ENCODE measurements at regions not wholly inside any gene's neighbourhood (a gene's known extent, or its start where the extent isn't known, plus 50 kb on each side); places are given as distances from the start of the nearest gene placed in this dataset.

DNA sequence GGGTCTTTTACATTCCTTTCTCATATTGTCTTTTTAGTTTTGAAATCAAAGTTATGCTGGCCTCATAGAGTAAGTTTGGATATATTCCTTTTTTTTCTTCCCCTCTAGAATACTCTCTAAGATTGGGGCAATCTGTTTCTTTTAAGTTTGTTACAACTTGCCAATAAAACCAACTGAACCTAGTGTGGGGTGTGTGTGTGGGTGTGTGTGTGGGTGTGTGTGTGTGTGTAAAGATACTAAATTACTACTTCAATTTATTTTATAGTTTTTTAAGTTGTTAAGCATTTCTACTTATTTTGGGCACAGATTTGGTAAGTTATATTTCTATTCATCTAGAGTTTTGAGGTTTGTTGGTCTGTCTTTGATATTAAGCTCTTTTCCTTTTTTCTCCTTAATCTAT lies 198.2 kb upstream of the TMC3 start:
- no peak overlapping the region for H3K9ac ChIP-seq
- Mint-ChIP-seq H3K36me3 (no peaks in the 10 kb centered on the region), H3K27me3 (ENCODE audit: insufficient read depth, low read depth) (no peaks in the 10 kb centered on the region), H3K27ac (no peak overlapping the region), H3K4me3 (no peak overlapping the region), H3K9me3 (no peaks in the 10 kb centered on the region), H3K4me1 (peaks cover 6% of the 10 kb centered on the region)
- H3K79me2 ChIP-seq (ENCODE audit: low read depth): no peaks in the 10 kb centered on the region
- H4K20me1 ChIP-seq (ENCODE audit: low read depth): no peaks in the 10 kb centered on the region
- TF ChIP-seq, protein P1, sequence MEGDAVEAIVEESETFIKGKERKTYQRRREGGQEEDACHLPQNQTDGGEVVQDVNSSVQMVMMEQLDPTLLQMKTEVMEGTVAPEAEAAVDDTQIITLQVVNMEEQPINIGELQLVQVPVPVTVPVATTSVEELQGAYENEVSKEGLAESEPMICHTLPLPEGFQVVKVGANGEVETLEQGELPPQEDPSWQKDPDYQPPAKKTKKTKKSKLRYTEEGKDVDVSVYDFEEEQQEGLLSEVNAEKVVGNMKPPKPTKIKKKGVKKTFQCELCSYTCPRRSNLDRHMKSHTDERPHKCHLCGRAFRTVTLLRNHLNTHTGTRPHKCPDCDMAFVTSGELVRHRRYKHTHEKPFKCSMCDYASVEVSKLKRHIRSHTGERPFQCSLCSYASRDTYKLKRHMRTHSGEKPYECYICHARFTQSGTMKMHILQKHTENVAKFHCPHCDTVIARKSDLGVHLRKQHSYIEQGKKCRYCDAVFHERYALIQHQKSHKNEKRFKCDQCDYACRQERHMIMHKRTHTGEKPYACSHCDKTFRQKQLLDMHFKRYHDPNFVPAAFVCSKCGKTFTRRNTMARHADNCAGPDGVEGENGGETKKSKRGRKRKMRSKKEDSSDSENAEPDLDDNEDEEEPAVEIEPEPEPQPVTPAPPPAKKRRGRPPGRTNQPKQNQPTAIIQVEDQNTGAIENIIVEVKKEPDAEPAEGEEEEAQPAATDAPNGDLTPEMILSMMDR (IDR thresholded peaks at IDR 0.05): no peak
- no peak for TF ChIP-seq EZH2 (IDR thresholded peaks at IDR 0.05)
- no peak for TF ChIP-seq EZH2phosphoT487 (IDR thresholded peaks at IDR 0.05)
- no peaks in the 10 kb centered on the region for H3K27me3 ChIP-seq
- no peaks in the 10 kb centered on the region for H3K4me1 ChIP-seq
- H3K4me3 ChIP-seq: no peak overlapping the region
- no peak overlapping the region for H2AFZ ChIP-seq (replicated peaks)
- H3K9me3 ChIP-seq (ENCODE audit: low read depth): no peaks in the 10 kb centered on the region
- H3K27ac ChIP-seq: no peak overlapping the region
- H3K36me3 ChIP-seq: no peaks in the 10 kb centered on the region
- DNase-seq (ENCODE audit: low spot score): no peak
- H3K4me2 ChIP-seq: no peak overlapping the region
- H3F3A ChIP-seq (ENCODE audit: low read depth): no peaks in the 10 kb centered on the region

DNA sequence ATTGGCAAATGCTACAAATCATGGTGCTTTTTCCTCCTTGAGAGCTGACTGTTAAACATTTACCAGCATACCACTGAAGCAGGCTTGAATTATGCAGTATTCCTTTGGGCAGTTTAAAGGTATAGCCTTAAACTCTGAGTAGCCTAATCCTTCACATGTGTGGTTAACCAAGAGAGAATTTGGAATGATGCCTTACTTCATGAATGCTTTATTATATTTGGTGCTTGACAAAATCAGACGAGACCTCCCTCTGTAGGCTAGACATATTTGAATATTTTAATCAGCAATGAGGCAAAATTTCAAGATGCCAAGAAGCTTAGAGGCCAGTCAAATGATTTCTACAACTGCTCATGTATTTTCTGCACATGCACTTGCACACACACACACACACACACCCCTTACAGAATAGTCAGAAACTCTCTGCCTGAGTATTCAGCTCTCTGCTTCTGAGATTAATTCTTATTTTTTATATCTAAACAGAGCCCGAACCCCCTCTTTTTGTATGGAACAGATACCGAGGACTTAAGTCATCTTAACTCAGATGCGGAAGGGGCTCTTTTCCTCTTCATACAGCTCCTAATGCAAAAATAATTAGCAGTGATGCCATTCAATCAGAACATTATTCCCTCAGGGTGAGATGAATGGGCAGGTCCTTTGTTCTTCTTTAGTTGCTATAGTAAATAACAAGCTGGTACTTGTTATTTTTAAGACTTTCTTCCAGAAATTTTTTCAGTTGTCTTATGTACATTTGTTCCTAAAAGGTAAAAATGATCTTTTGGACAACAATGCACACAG lies 195.5 kb upstream of the TMC3 start:
- H3K27ac Mint-ChIP-seq: no peak overlapping the region
- H3K9me3 ChIP-seq (ENCODE audit: low read depth): no peaks in the 10 kb centered on the region
- no peak overlapping the region for H3K4me3 ChIP-seq
- TF ChIP-seq EZH2 (IDR thresholded peaks at IDR 0.05): no peak
- TF ChIP-seq, protein P1 (IDR thresholded peaks at IDR 0.05): no peak
- TF ChIP-seq EZH2phosphoT487 (IDR thresholded peaks at IDR 0.05): no peak
- no peaks in the 10 kb centered on the region for H4K20me1 ChIP-seq (ENCODE audit: low read depth)
- H3K9ac ChIP-seq: no peak overlapping the region
- H3K4me2 ChIP-seq: no peak overlapping the region
- no peaks in the 10 kb centered on the region for H3K4me1 ChIP-seq
- H3K9me3 Mint-ChIP-seq: no peaks in the 10 kb centered on the region
- no peaks in the 10 kb centered on the region for H3K36me3 ChIP-seq
- no peak overlapping the region for H3K4me3 Mint-ChIP-seq
- no peaks in the 10 kb centered on the region for H3K36me3 Mint-ChIP-seq
- H3K79me2 ChIP-seq (ENCODE audit: low read depth): no peaks in the 10 kb centered on the region
- H3F3A ChIP-seq (ENCODE audit: low read depth): no peaks in the 10 kb centered on the region
- no peak overlapping the region for H2AFZ ChIP-seq (replicated peaks)
- H3K27me3 ChIP-seq: no peaks in the 10 kb centered on the region
- H3K4me1 Mint-ChIP-seq: no peaks in the 10 kb centered on the region
- DNase-seq (ENCODE audit: low spot score): no peak
- H3K27ac ChIP-seq: no peak overlapping the region
- H3K27me3 Mint-ChIP-seq (ENCODE audit: insufficient read depth, low read depth): no peaks in the 10 kb centered on the region

DNA sequence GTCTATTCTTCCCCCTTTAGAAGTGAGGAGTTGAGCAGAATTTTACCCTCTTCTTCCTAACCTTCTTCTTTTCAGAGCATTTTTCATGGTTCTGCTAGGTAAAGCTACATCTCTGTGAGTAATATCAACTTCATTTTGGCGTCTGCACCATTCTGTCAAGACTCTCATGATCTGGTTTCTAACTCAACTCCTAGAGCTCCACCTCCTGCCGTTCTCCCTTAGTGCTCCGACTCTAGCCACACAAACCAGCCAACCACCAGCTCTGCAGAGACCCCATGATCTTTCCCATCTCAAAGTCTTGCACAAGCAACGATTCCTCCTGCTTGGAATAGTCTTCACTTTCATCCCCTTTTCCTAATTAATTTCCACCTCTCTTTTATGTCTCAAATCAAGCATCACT lies 193.9 kb upstream of the TMC3 start:
- no peaks in the 10 kb centered on the region for H3K27me3 ChIP-seq
- H3K4me1 ChIP-seq: no peaks in the 10 kb centered on the region
- H3K36me3 ChIP-seq: no peaks in the 10 kb centered on the region
- Mint-ChIP-seq H3K36me3 (no peaks in the 10 kb centered on the region), H3K27ac (no peak overlapping the region), H3K9me3 (no peaks in the 10 kb centered on the region), H3K4me3 (no peak overlapping the region), H3K27me3 (ENCODE audit: insufficient read depth, low read depth) (no peaks in the 10 kb centered on the region), H3K4me1 (no peaks in the 10 kb centered on the region)
- no peak overlapping the region for H3K27ac ChIP-seq
- H3K9ac ChIP-seq: no peak overlapping the region
- H2AFZ ChIP-seq (replicated peaks): peak overlapping the region; percentile 60
- TF ChIP-seq, protein P1 (IDR thresholded peaks at IDR 0.05): no peak
- TF ChIP-seq EZH2 (IDR thresholded peaks at IDR 0.05) (no peak), EZH2phosphoT487 (IDR thresholded peaks at IDR 0.05) (no peak)
- H3K4me2 ChIP-seq: no peak overlapping the region
- H4K20me1 ChIP-seq (ENCODE audit: low read depth): no peaks in the 10 kb centered on the region
- H3K79me2 ChIP-seq (ENCODE audit: low read depth): no peaks in the 10 kb centered on the region
- no peaks in the 10 kb centered on the region for H3F3A ChIP-seq (ENCODE audit: low read depth)
- no peaks in the 10 kb centered on the region for H3K9me3 ChIP-seq (ENCODE audit: low read depth)
- H3K4me3 ChIP-seq: no peak overlapping the region
- DNase-seq (ENCODE audit: low spot score): peak; percentile 10

All from neural progenitor cell (in vitro differentiated cells).